NCI-H446 treated with DMSO at 0.1 percent for 48 hours (cell line): ENCODE measurements at regions not wholly inside any gene's neighbourhood (a gene's known extent, or its start where the extent isn't known, plus 50 kb on each side); places are given as distances from the start of the nearest gene placed in this dataset.

Source experiments
- DNase-seq: peaks from one replicate; lab custom pipeline; 2025; lab: John Stamatoyannopoulos, UW

GRCh38 chr14:66069830-66070541, 416.2 kb upstream of the CCDC196 start:
- DNase-seq: no peak

GRCh38 chr14:66070542-66071319, 415.4 kb upstream of the CCDC196 start:
- no peak for DNase-seq

- DNase-seq: no peak
These were observed 413.7 kb upstream of the CCDC196 start for GRCh38 chr14:66072190-66073084.

GRCh38 chr14:66074537-66074936, 411.6 kb upstream of the CCDC196 start:
- no peak for DNase-seq

- no peak for DNase-seq
These were observed 410.0 kb upstream of the CCDC196 start for GRCh38 chr14:66076176-66076575.

- DNase-seq: peak; percentile 60
These were observed 408.2 kb upstream of the CCDC196 start for GRCh38 chr14:66078006-66078405.

GRCh38 chr14:66081594-66082376, 404.4 kb upstream of the CCDC196 start:
- no peak for DNase-seq

- DNase-seq: no peak
These were observed 400.9 kb upstream of the CCDC196 start for GRCh38 chr14:66085224-66085623.

GRCh38 chr14:66085665-66086064, 400.5 kb upstream of the CCDC196 start:
- DNase-seq: no peak

- no peak for DNase-seq
These were observed 398.9 kb upstream of the CCDC196 start for GRCh38 chr14:66087231-66087630.

GRCh38 chr14:66088656-66089055, 397.5 kb upstream of the CCDC196 start:
- DNase-seq: no peak

GRCh38 chr14:66092206-66092605, 394.0 kb upstream of the CCDC196 start:
- no peak for DNase-seq

- DNase-seq: no peak
These were observed 393.4 kb upstream of the CCDC196 start for GRCh38 chr14:66092748-66093147.

GRCh38 chr14:66094001-66094727, 392.0 kb upstream of the CCDC196 start:
- no peak for DNase-seq

GRCh38 chr14:66099451-66099850, 386.7 kb upstream of the CCDC196 start:
- no peak for DNase-seq

- no peak for DNase-seq
These were observed 386.2 kb upstream of the CCDC196 start for GRCh38 chr14:66099931-66100330.

GRCh38 chr14:66101662-66102061, 384.5 kb upstream of the CCDC196 start:
- no peak for DNase-seq

GRCh38 chr14:66104486-66104885, 381.7 kb upstream of the CCDC196 start:
- DNase-seq: no peak

GRCh38 chr14:66105815-66106214, 380.4 kb upstream of the CCDC196 start:
- no peak for DNase-seq

GRCh38 chr14:66109426-66109825, 376.7 kb upstream of the CCDC196 start:
- DNase-seq: no peak

- DNase-seq: no peak
These were observed 374.3 kb upstream of the CCDC196 start for GRCh38 chr14:66111891-66112290.
